HepG2 (cell line): ENCODE measurements at regions not wholly inside any gene's neighbourhood (a gene's known extent, or its start where the extent isn't known, plus 50 kb on each side); places are given as distances from the start of the nearest gene placed in this dataset.

Experiments
- ARNT ChIP-seq: fragments of 450-650 bp; IDR thresholded peaks from 2 replicates; pipeline ENCODE4 v1.6.1; 2017
- BHLHE40 ChIP-seq: IDR thresholded peaks from 2 replicates; pipeline ENCODE4 v1.6.1; 2011; ENCODE audit warnings: low read length, improper control_type of control experiment
- CEBPG ChIP-seq: IDR thresholded peaks from 2 replicates; pipeline ENCODE4 v1.6.1; 2016
- EP300 ChIP-seq, 3 experiments: sonication (generic) in 1 of 3; formaldehyde crosslinking in 1 of 3; IDR thresholded peaks; 2 replicates each; pipeline versions ENCODE4 v1.5.1 to v1.6.1; 2011 to 2020; ENCODE audit warnings: low read depth in 2 of 3, low read length in 2 of 3, borderline replicate concordance in 1 of 3, improper control_type of control experiment in 1 of 3, mild to moderate bottlenecking in 1 of 3, missing genetic modification reagents in 1 of 3, moderate library complexity in 1 of 3
- FOXM1 ChIP-seq: sonication (generic); formaldehyde crosslinking; IDR thresholded peaks from 2 replicates; pipeline ENCODE4 v1.5.0; 2020; ENCODE audit warnings: missing genetic modification reagents
- GTF2F1 ChIP-seq: fragments of 150-350 bp; IDR thresholded peaks from 2 replicates; pipeline ENCODE4 v1.6.1; 2014; ENCODE audit warnings: low read length
- MAZ ChIP-seq, 2 experiments: sonication (generic) in 1 of 2; formaldehyde crosslinking in 1 of 2; IDR thresholded peaks; 2 replicates each; pipeline versions ENCODE4 v1.5.0 to v1.6.1; 2012 to 2020; ENCODE audit warnings: low read depth in 2 of 2, mild to moderate bottlenecking in 2 of 2, borderline replicate concordance in 1 of 2, improper control_type of control experiment in 1 of 2, low read length in 1 of 2, missing genetic modification reagents in 1 of 2, moderate library complexity in 1 of 2
- MXD4 ChIP-seq: IDR thresholded peaks from 2 replicates; pipeline ENCODE4 v1.6.1; 2016; ENCODE audit warnings: mild to moderate bottlenecking, missing biosample characterization, missing genetic modification reagents
- NFATC3 ChIP-seq: sonication (generic); formaldehyde crosslinking; IDR thresholded peaks from 2 replicates; pipeline ENCODE4 v1.5.1; 2020; ENCODE audit warnings: mild to moderate bottlenecking, missing genetic modification reagents
- POLR2A ChIP-seq, 2 experiments: IDR thresholded peaks; 2 replicates each; pipeline ENCODE4 v1.6.1; 2011; ENCODE audit warnings: low read depth in 2 of 2, low read length in 2 of 2, mild to moderate bottlenecking in 1 of 2, moderate library complexity in 1 of 2; ENCODE audit not compliant: insufficient read depth in 1 of 2
- USF2 ChIP-seq, 2 experiments: sonication (generic) in 1 of 2; formaldehyde crosslinking in 1 of 2; IDR thresholded peaks; 2 replicates each; pipeline versions ENCODE4 v1.5.1 to v1.6.1; 2011 to 2020; ENCODE audit warnings: borderline replicate concordance in 1 of 2, low read depth in 1 of 2, low read length in 1 of 2, mild to moderate bottlenecking in 1 of 2, missing genetic modification reagents in 1 of 2, moderate library complexity in 1 of 2
- ZNF629 ChIP-seq: sonication (generic); formaldehyde crosslinking; conservative IDR thresholded peaks from 2 replicates; pipeline ENCODE4 v1.5.0; 2020; ENCODE audit warnings: missing genetic modification reagents
- ZNF761 ChIP-seq: sonication (generic); formaldehyde crosslinking; conservative IDR thresholded peaks from 2 replicates; pipeline ENCODE4 v1.4.0; 2020; ENCODE audit warnings: mild to moderate bottlenecking, missing genetic modification reagents

DNA sequence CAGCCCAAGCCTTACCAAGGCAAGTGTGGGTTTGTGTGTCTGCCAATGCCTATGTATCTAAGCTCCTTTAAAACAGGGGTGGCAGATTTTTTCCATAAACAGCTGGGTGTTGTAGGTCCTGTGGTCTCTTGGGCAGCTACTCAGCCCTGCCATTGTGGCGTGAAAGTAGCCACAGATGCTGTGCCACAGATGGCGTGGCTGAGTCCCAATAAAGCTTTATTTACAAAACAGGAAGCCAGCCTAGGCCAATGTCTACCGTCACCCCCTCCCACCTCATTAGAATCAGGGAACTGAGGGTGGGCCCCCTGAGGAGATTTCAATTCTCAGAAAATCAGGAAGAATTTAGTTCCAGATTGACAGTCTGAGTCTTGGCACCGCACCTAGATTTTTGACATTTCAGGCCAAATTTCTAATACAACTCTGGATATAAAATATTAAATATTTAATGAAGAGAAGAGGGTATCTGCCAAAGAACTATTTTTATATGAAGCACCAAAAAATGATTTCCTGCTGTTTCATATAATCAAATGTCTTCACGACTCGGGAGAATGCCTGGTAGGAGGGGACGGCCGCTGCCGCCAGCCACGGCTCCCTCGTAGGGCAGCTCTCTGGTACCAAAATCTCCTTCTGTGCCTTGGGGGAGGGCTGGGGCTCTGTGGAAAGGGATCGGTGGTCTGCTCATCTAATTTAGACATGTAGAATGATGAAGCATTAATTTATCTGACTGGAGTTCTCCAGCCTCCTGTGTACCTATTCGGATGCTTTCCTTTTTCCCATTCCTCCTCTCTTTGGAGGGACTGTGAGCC is 420.9 kb downstream of the IRX2 start:
- TF ChIP-seq POLR2A (IDR thresholded peaks at IDR 0.05; ENCODE audit: insufficient read depth in 1 of 2, low read depth in 2 of 2, low read length in 2 of 2) (no peak), FOXM1 (CRISPR knock-in tag) (no peak), CEBPG (no peak), GTF2F1 (no peak), NFATC3 (CRISPR knock-in tag) (no peak), ZNF629 (CRISPR knock-in tag) (no peak), ARNT (no peak), USF2 (IDR thresholded peaks at IDR 0.05; ENCODE audit: low read depth, low read length) (no peak), USF2 (CRISPR knock-in tag; IDR thresholded peaks at IDR 0.05; ENCODE audit: borderline replicate concordance) (no peak), BHLHE40 (no peak), MXD4 (CRISPR knock-in tag) (no peak), ZNF761 (no peak), MAZ (IDR thresholded peaks at IDR 0.05; ENCODE audit: borderline replicate concordance, low read depth, low read length) (no peak), MAZ (CRISPR knock-in tag; IDR thresholded peaks at IDR 0.05; ENCODE audit: low read depth) (no peak), EP300 (IDR thresholded peaks at IDR 0.05; ENCODE audit: low read depth in 2 of 2, low read length in 2 of 2) (no peak), EP300 (CRISPR knock-in tag; IDR thresholded peaks at IDR 0.05; ENCODE audit: borderline replicate concordance) (no peak)
